MG63 (cell line): ENCODE measurements at regions not wholly inside any gene's neighbourhood (a gene's known extent, or its start where the extent isn't known, plus 50 kb on each side); places are given as distances from the start of the nearest gene placed in this dataset.

Source experiments
- DNase-seq: peaks from one replicate; pipeline ENCODE4 v3.0.0-alpha.2; 2020
- H3K27me3 ChIP-seq: fragments of 250-450 bp; sonication (Bioruptor Pico); 2 replicates; pipeline ENCODE4 v1.5.1; 2020; ENCODE audit warnings: mild to moderate bottlenecking, moderate library complexity
- H3K36me3 ChIP-seq: fragments of 250-450 bp; sonication (Bioruptor Pico); 2 replicates; pipeline ENCODE4 v1.5.1; 2020; ENCODE audit warnings: mild to moderate bottlenecking, moderate library complexity
- H3K4me3 ChIP-seq: fragments of 250-450 bp; sonication (Bioruptor Pico); 2 replicates; pipeline ENCODE4 v1.5.1; 2020; ENCODE audit warnings: mild to moderate bottlenecking, moderate library complexity
- H3K9me3 ChIP-seq: fragments of 250-450 bp; sonication (Bioruptor Pico); 2 replicates; pipeline ENCODE4 v1.5.1; 2020; ENCODE audit warnings: mild to moderate bottlenecking, moderate library complexity

- Histone ChIP-seq H3K27me3 (no peaks in the 10 kb centered on the region), H3K36me3 (no peaks in the 10 kb centered on the region), H3K9me3 (peaks cover 2% of the 10 kb centered on the region; the same call in 1 of the 2 replicates), H3K4me3 (no peak overlapping the region)
- no peak for DNase-seq
Observed at GRCh38 chr1:243996223-243996622, 54.9 kb upstream of the ZBTB18 start.

DNA sequence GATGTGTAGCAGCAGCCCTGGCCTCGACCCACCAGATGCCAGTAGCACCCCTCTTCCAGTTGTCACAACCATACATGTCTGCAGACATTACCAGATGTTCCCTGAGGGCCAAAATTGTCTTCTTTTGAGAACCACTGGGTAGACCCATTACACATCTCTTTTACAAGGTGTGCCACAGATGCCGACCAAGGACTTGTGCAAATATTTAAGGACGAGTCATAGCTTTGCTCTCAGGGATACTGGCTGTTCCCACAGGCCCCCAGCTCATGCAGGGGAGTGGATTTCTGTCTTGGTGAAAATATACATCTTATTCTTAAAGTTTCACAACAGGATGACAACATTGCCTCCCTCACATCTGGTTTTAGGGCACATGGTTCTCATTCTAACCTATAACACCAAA is 59.4 kb upstream of the ZBTB18 start:
- peaks cover under 1% of the 10 kb centered on the region; the same call in 1 of the 2 replicates for H3K27me3 ChIP-seq
- no peak for DNase-seq
- H3K4me3 ChIP-seq = no peak overlapping the region

GRCh38 chr1:243984788-243985187 is 66.3 kb upstream of the ZBTB18 start:
- no peak for DNase-seq
- no peak overlapping the region for H3K4me3 ChIP-seq
- no peaks in the 10 kb centered on the region for H3K36me3 ChIP-seq
- peaks cover 12% of the 10 kb centered on the region for H3K27me3 ChIP-seq
- peaks cover 4% of the 10 kb centered on the region; the same call in 1 of the 2 replicates for H3K9me3 ChIP-seq

More for the DNA sequence above, 59.4 kb upstream of the ZBTB18 start:
- no peaks in the 10 kb centered on the region for H3K36me3 ChIP-seq
- peaks cover 6% of the 10 kb centered on the region for H3K9me3 ChIP-seq

- Histone ChIP-seq H3K4me3 (no peak overlapping the region), H3K9me3 (peaks cover 4% of the 10 kb centered on the region; the same call in 1 of the 2 replicates), H3K36me3 (no peaks in the 10 kb centered on the region), H3K27me3 (peaks cover 15% of the 10 kb centered on the region)
- DNase-seq = no peak
Observed at GRCh38 chr1:243982447-243983018, 68.5 kb upstream of the ZBTB18 start.

DNA sequence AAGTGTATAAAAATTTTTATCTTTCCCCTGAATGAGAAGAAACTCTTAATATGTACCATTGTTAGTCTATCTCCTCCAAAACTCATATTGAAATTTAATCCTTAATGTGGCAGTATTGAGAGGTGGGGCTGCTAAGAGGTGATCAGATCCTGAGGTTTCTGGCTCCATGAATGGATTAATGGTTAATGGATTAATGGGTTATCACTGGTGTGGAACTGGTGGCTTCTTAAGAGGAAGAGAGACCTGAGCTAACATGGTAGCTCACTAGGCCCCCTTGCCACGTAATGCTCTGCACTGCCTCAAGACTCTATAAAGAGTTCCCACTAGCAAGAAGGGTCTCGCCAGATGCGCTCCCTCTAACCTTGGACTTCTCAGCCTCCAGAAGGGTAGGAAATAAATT is 70.6 kb upstream of the ZBTB18 start:
- no peaks in the 10 kb centered on the region for H3K9me3 ChIP-seq
- H3K4me3 ChIP-seq = no peak overlapping the region
- no peaks in the 10 kb centered on the region for H3K36me3 ChIP-seq
- no peak for DNase-seq
- H3K27me3 ChIP-seq = peaks cover 9% of the 10 kb centered on the region; the same call in 1 of the 2 replicates

GRCh38 chr1:243980071-243980470 is 71.0 kb upstream of the ZBTB18 start:
- Histone ChIP-seq H3K27me3 (peaks cover 9% of the 10 kb centered on the region; the same call in 1 of the 2 replicates), H3K36me3 (no peaks in the 10 kb centered on the region), H3K4me3 (no peak overlapping the region), H3K9me3 (no peaks in the 10 kb centered on the region)
- DNase-seq = no peak

- peaks cover 9% of the 10 kb centered on the region; the same call in 1 of the 2 replicates for H3K27me3 ChIP-seq
- H3K9me3 ChIP-seq = no peaks in the 10 kb centered on the region
- H3K4me3 ChIP-seq = no peak overlapping the region
- no peak for DNase-seq
- H3K36me3 ChIP-seq = no peaks in the 10 kb centered on the region
Observed at GRCh38 chr1:243979396-243979795, 71.7 kb upstream of the ZBTB18 start.

DNA sequence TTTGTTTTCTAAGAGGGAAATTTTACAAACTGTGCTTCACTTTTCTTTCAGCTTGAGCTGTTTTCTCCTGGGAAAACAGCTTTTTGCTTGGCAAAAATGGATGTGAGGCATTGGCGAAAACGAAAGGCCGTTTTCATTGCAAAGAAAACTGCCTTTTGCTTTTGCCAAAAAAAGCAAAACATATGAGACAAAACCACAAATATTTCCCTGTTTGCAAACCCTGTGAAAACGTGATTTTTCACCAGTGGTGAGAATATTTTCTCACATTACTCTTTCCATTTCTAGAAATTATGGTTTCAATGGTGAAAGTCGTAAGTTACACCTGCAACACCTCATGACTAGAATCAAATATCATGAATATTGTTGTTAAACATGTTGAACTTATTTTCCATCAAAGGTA is 74.0 kb upstream of the ZBTB18 start:
- Histone ChIP-seq H3K36me3 (no peaks in the 10 kb centered on the region), H3K27me3 (peaks cover 5% of the 10 kb centered on the region; the same call in 1 of the 2 replicates), H3K9me3 (no peaks in the 10 kb centered on the region), H3K4me3 (no peak overlapping the region)
- DNase-seq = no peak

DNA sequence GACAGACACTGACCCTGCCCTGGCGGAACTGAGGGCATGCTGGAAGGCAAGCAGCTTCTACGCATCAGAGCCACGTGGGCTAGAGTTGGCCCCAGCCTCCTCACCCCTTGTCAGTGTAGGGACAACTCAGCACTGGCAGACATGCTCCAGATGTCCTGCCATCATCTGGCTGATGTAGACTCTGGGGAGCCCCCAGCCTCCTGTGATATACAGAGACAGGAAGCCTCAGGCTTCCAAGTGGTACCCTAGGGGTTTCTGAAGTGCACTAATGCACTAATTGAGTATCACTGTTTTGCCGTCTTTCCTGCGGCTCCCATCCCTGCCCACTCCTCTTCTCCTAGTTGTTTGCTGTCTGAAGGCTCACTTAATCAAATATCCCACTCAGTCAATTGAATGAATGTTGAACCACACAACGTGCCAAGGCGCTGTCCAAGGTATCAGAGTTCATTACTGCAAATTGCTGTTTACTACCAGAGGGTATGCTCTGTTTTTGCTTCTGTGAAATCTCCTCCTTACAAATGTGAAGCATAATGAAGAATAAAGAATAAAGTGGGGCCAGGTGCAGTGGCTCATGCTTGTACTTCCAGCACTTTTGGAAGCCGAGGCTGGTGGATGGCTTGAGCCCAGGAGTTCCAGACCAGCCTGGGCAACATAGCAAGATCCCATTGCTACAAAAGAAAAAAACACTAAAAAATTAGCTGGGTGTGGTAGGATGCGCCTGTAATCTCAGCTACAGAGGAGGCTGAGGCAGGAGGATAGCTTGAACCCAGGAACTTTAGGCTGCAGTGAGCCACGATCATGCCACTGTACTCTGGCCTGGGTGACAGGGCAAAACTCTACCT is 76.4 kb upstream of the ZBTB18 start:
- Histone ChIP-seq H3K9me3 (no peaks in the 10 kb centered on the region), H3K36me3 (no peaks in the 10 kb centered on the region), H3K27me3 (0 out of 2 replicates have a peak, but pooled peaks cover 3% of the 10 kb centered on the region), H3K4me3 (no peak overlapping the region)
- no peak for DNase-seq

GRCh38 chr1:243973169-243973568 is 77.9 kb upstream of the ZBTB18 start:
- H3K36me3 ChIP-seq = no peaks in the 10 kb centered on the region
- no peaks in the 10 kb centered on the region; the same call in 1 of the 2 replicates for H3K27me3 ChIP-seq
- H3K4me3 ChIP-seq = no peak overlapping the region
- no peak for DNase-seq
- H3K9me3 ChIP-seq = no peaks in the 10 kb centered on the region

DNA sequence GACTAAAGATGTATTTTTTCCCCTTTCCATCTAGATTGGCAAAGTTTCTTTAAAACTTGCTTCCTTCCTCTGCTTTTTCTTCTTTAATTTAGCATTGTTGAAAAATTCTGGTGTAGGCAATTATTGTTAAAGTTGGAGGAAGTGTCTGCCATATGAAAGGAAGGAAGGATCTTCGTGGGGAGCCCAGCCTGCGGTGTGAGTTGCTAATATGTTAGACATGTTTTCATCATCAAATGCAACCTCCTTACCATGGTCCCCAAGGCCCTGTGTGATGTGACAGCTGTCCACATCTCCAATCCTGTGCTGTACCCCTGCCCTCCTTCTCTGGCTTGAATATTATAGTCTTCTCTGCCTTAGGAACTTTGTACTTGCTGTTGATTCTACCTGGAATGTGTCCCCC is 81.0 kb upstream of the ZBTB18 start:
- no peaks in the 10 kb centered on the region for H3K9me3 ChIP-seq
- H3K27me3 ChIP-seq = no peaks in the 10 kb centered on the region; the same call in 1 of the 2 replicates
- H3K36me3 ChIP-seq = no peaks in the 10 kb centered on the region
- H3K4me3 ChIP-seq = no peak overlapping the region
- no peak for DNase-seq

- Histone ChIP-seq H3K27me3 (no peaks in the 10 kb centered on the region; the same call in 1 of the 2 replicates), H3K4me3 (no peak overlapping the region), H3K36me3 (no peaks in the 10 kb centered on the region), H3K9me3 (no peaks in the 10 kb centered on the region)
- DNase-seq = no peak
Observed at GRCh38 chr1:243968413-243968812, 82.7 kb upstream of the ZBTB18 start.

- H3K36me3 ChIP-seq = no peaks in the 10 kb centered on the region
- no peaks in the 10 kb centered on the region for H3K9me3 ChIP-seq
- no peak overlapping the region for H3K4me3 ChIP-seq
- peaks cover 2% of the 10 kb centered on the region; the same call in 1 of the 2 replicates for H3K27me3 ChIP-seq
- DNase-seq = no peak
Observed at GRCh38 chr1:243964915-243965314, 86.2 kb upstream of the ZBTB18 start.

DNA sequence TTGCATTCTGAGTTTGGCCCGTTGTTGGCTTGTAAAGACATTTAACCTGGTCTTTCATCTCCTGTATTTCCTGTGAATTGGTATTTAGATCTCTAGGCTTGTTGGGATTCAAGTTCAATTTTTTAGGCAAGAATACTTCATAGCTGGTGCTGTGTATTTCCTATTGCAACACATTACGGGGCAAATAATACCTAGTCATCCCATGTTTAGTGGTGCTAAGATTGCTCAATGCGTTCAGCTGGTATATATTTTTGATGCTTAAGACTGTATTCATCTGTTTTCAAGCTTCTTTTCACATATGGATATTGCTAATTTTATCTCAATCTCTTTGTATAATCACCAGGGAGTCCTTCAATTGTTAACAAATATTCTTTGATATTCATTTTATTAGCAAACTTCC is 87.5 kb upstream of the ZBTB18 start:
- no peaks in the 10 kb centered on the region for H3K9me3 ChIP-seq
- DNase-seq = no peak
- H3K4me3 ChIP-seq = no peak overlapping the region
- H3K36me3 ChIP-seq = no peaks in the 10 kb centered on the region
- peaks cover 2% of the 10 kb centered on the region; the same call in 1 of the 2 replicates for H3K27me3 ChIP-seq

DNA sequence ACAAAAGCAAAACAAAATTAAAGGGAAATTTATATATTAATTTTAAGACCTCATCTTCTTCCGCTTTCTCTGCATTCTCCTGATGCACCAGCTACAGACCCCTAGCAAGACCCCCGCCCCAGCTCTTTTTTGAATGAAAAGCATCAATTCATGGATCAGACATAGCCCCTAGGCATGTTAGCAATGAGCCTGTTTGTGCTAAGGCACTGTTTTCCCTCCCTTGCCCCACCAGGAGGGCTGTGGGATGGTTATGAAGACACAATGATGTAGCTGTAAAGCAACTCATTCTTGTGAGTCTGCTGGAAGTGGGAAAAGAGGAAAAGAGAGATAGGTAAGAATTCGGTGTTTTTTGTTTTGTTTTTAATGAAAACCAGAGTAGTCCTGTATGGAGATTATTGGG is 88.5 kb upstream of the ZBTB18 start:
- Histone ChIP-seq H3K4me3 (no peak overlapping the region), H3K27me3 (peaks cover 2% of the 10 kb centered on the region; the same call in 1 of the 2 replicates), H3K36me3 (no peaks in the 10 kb centered on the region), H3K9me3 (no peaks in the 10 kb centered on the region)
- DNase-seq = no peak

GRCh38 chr1:243959998-243960397 is 91.1 kb upstream of the ZBTB18 start:
- no peak for DNase-seq
- 0 out of 2 replicates have a peak, but pooled peaks cover 3% of the 10 kb centered on the region for H3K9me3 ChIP-seq
- no peak overlapping the region for H3K4me3 ChIP-seq
- no peaks in the 10 kb centered on the region for H3K36me3 ChIP-seq
- H3K27me3 ChIP-seq = peaks cover 4% of the 10 kb centered on the region; the same call in 1 of the 2 replicates

DNA sequence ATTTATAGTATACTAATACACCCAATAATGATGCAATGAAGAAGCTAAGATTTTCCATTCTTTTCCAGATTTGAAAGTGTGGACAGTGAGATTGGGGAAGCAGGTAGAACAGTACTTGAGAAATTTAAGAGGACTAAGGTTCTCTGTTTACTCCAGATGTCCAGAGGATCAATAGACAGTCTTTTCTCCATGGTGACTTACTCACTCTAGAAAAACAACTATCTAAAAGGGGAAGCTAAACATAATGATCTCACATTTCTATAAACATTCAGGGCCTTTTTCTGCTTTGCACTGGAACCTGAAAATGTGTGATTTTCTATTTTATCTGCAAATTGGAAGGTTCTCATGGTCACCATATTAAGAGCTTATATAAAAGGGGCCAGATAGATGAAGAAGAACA is 93.9 kb upstream of the ZBTB18 start:
- DNase-seq = no peak
- no peaks in the 10 kb centered on the region for H3K36me3 ChIP-seq
- 0 out of 2 replicates have a peak, but pooled peaks cover 3% of the 10 kb centered on the region for H3K9me3 ChIP-seq
- H3K27me3 ChIP-seq = peaks cover 4% of the 10 kb centered on the region; the same call in 1 of the 2 replicates
- H3K4me3 ChIP-seq = no peak overlapping the region
